Lower leg skin (tissue), 3 donors: ENCODE measurements at regions not wholly inside any gene's neighbourhood (a gene's known extent, or its start where the extent isn't known, plus 50 kb on each side); places are given as distances from the start of the nearest gene placed in this dataset.

Experiments
- POLR2A ChIP-seq, 2 donors: fragments of 450-650 bp; IDR thresholded peaks; one replicate each; pipeline ENCODE4 v1.6.1; 2016 to 2017; ENCODE audit warnings: antibody characterized with exemption in 2 of 2, mild to moderate bottlenecking in 1 of 2, moderate library complexity in 1 of 2
- TF ChIP-seq, protein P1 (sequence below), 3 donors: fragments of 450-650 bp; IDR thresholded peaks; one replicate each; pipeline ENCODE4 v1.5.1; 2016; ENCODE audit warnings: antibody characterized with exemption in 3 of 3, mild to moderate bottlenecking in 3 of 3, moderate library complexity in 2 of 3

DNA sequence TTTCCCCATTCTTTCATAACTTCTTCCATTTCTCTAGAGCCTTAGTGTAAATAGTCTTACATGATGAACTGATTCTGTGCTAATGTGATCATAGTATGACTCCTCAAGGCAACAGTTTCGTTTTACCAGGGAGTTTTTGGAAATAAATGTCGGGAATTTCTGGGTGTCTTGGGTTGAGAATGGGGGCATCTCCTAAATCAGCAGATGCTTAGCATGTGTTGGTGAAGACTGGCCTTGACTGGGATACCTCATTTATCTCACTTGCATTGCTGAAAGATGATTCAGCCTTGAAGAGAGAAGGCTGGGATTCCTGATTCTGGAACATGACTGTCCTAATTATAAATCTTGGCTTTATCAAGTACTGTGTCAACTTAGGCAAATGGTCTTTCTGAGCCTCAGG lies 115.7 kb upstream of the C11orf87 start:
- TF ChIP-seq, protein P1, sequence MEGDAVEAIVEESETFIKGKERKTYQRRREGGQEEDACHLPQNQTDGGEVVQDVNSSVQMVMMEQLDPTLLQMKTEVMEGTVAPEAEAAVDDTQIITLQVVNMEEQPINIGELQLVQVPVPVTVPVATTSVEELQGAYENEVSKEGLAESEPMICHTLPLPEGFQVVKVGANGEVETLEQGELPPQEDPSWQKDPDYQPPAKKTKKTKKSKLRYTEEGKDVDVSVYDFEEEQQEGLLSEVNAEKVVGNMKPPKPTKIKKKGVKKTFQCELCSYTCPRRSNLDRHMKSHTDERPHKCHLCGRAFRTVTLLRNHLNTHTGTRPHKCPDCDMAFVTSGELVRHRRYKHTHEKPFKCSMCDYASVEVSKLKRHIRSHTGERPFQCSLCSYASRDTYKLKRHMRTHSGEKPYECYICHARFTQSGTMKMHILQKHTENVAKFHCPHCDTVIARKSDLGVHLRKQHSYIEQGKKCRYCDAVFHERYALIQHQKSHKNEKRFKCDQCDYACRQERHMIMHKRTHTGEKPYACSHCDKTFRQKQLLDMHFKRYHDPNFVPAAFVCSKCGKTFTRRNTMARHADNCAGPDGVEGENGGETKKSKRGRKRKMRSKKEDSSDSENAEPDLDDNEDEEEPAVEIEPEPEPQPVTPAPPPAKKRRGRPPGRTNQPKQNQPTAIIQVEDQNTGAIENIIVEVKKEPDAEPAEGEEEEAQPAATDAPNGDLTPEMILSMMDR (IDR thresholded peaks at IDR 0.05) = no peak
- no peak for TF ChIP-seq POLR2A (IDR thresholded peaks at IDR 0.05)
